ENCODE measurements at regions not wholly inside any gene's neighbourhood (a gene's known extent, or its start where the extent isn't known, plus 50 kb on each side); places are given as distances from the start of the nearest gene placed in this dataset.

- no peak for TF ChIP-seq CTCF (IDR thresholded peaks at IDR 0.05; ENCODE audit: control extremely low read depth, extremely low read depth, low read depth, missing control alignments)
- ChIA-PET POLR2A (no interaction called here), CTCF (interaction anchor here (0.9 to 2.7 kb wide), 4 partner anchors 8 to 150 kb away, joined by 3 to 8 read pairs (median 4); no protein-coding TSS in a partner anchor)
- DNase-seq (ENCODE audit: extremely low spot score), result no peak
These were observed 99.6 kb upstream of the PFN2 start for GRCh38 chr3:150070271-150070670.

- CTCF ChIA-PET, result interaction anchor here (0.9 to 2.7 kb wide), 7 partner anchors 8 to 150 kb away, joined by 3 to 8 read pairs (median 4); no protein-coding TSS in a partner anchor
- POLR2A ChIA-PET, result no interaction called here
- TF ChIP-seq CTCF (IDR thresholded peaks at IDR 0.05; ENCODE audit: control extremely low read depth, extremely low read depth, low read depth, missing control alignments), result no peak
- DNase-seq (ENCODE audit: extremely low spot score), result no peak
These were observed 98.9 kb upstream of the PFN2 start for GRCh38 chr3:150069633-150070032.

GRCh38 chr3:150069154-150069527 lies 98.4 kb upstream of the PFN2 start:
- no peak for DNase-seq (ENCODE audit: extremely low spot score)
- ChIA-PET CTCF (interaction anchor here (0.9 to 2.7 kb wide), 6 partner anchors 8 to 115 kb away, joined by 3 to 8 read pairs (median 4); no protein-coding TSS in a partner anchor), POLR2A (no interaction called here)
- no peak for TF ChIP-seq CTCF (IDR thresholded peaks at IDR 0.05; ENCODE audit: control extremely low read depth, extremely low read depth, low read depth, missing control alignments)

- POLR2A ChIA-PET, result no interaction called here
These were observed 97.9 kb upstream of the PFN2 start for GRCh38 chr3:150068440-150069153.

GRCh38 chr3:150067561-150067960 lies 96.9 kb upstream of the PFN2 start:
- CTCF ChIA-PET, result interaction anchor here (2.7 kb wide), 1 partner anchor 9 kb away, joined by 8 read pairs; no protein-coding TSS in a partner anchor
- TF ChIP-seq CTCF (IDR thresholded peaks at IDR 0.05; ENCODE audit: control extremely low read depth, extremely low read depth, low read depth, missing control alignments), result no peak
- POLR2A ChIA-PET, result no interaction called here
- no peak for DNase-seq (ENCODE audit: extremely low spot score)

More at GRCh38 chr3:150068440-150069153, 97.9 kb upstream of the PFN2 start:
- CTCF ChIA-PET, result interaction anchor here (1.2 to 2.7 kb wide), 5 partner anchors 7 to 115 kb away, joined by 3 to 8 read pairs (median 5); no protein-coding TSS in a partner anchor
- no peak for DNase-seq (ENCODE audit: extremely low spot score)
- TF ChIP-seq CTCF (IDR thresholded peaks at IDR 0.05; ENCODE audit: control extremely low read depth, extremely low read depth, low read depth, missing control alignments), result no peak

GRCh38 chr3:150064971-150065370 lies 94.3 kb upstream of the PFN2 start:
- TF ChIP-seq CTCF (IDR thresholded peaks at IDR 0.05; ENCODE audit: control extremely low read depth, extremely low read depth, low read depth, missing control alignments), result no peak
- CTCF ChIA-PET, result interaction anchor here (1.3 kb wide), 1 partner anchor 30 kb away, joined by 3 read pairs; no protein-coding TSS in a partner anchor
- DNase-seq (ENCODE audit: extremely low spot score), result no peak
- POLR2A ChIA-PET, result no interaction called here
